OCI-LY1 (cell line): ENCODE measurements at regions not wholly inside any gene's neighbourhood (a gene's known extent, or its start where the extent isn't known, plus 50 kb on each side); places are given as distances from the start of the nearest gene placed in this dataset.

Experiments
- EZH2 ChIP-seq: fragments of 200-600 bp; sonication (generic), shearing (Covaris generic); IDR thresholded peaks from 2 replicates; pipeline ENCODE4 v1.8.0; 2017; ENCODE audit warnings: borderline replicate concordance, mixed run types, mild to moderate bottlenecking, antibody characterized with exemption, low read length, moderate library complexity, mixed read lengths
- TF ChIP-seq, protein P1 (sequence below): fragments of 200-600 bp; sonication (generic), shearing (Covaris generic); IDR thresholded peaks from 2 replicates; pipeline ENCODE4 v1.5.1; 2017; ENCODE audit warnings: mild to moderate bottlenecking, antibody characterized with exemption, low read length, moderate library complexity, mixed read lengths

DNA sequence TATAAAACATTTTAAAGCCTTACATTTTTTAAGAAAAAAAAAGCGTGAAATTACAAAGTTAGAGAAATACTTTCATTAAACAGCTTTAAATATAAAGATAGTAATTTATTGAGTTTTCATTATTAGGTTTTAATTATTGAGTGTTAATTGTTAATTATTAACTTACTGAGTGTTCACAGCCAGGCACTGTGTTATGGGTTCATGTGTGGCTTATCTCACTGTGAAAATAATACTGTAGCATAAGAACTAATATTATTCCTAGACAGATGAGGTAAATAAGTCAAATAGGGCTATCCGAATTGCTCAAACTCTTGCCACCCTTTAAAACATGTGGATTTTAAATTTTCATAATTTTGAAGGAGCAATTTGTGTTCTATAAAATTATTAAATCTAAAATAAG lies 956.1 kb upstream of the PCDH20 start:
- TF ChIP-seq, protein P1, sequence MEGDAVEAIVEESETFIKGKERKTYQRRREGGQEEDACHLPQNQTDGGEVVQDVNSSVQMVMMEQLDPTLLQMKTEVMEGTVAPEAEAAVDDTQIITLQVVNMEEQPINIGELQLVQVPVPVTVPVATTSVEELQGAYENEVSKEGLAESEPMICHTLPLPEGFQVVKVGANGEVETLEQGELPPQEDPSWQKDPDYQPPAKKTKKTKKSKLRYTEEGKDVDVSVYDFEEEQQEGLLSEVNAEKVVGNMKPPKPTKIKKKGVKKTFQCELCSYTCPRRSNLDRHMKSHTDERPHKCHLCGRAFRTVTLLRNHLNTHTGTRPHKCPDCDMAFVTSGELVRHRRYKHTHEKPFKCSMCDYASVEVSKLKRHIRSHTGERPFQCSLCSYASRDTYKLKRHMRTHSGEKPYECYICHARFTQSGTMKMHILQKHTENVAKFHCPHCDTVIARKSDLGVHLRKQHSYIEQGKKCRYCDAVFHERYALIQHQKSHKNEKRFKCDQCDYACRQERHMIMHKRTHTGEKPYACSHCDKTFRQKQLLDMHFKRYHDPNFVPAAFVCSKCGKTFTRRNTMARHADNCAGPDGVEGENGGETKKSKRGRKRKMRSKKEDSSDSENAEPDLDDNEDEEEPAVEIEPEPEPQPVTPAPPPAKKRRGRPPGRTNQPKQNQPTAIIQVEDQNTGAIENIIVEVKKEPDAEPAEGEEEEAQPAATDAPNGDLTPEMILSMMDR = no peak
- TF ChIP-seq EZH2 = no peak
